ENCODE measurements at regions not wholly inside any gene's neighbourhood (a gene's known extent, or its start where the extent isn't known, plus 50 kb on each side); places are given as distances from the start of the nearest gene placed in this dataset.

DNA sequence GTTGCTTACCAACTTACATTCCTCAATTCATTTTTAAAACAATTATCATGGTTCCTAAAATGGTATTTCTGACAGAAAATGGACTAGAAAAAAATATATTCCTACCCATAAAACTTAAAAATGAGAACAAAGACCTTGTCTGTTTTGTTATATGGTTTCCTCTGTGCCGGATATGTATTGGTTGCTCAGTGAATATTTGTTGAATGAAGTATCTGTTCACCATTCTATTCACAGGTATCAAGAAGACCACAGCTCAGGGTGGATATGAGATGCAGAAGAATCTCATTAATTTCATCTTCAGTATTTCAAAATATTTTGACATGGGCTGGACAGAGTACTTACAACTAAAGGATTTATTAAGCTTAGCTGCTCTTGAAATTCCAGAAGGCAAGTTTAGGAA, 58.1 kb downstream of the TUSC7 start:
- DNase-seq, result no peak

DNA sequence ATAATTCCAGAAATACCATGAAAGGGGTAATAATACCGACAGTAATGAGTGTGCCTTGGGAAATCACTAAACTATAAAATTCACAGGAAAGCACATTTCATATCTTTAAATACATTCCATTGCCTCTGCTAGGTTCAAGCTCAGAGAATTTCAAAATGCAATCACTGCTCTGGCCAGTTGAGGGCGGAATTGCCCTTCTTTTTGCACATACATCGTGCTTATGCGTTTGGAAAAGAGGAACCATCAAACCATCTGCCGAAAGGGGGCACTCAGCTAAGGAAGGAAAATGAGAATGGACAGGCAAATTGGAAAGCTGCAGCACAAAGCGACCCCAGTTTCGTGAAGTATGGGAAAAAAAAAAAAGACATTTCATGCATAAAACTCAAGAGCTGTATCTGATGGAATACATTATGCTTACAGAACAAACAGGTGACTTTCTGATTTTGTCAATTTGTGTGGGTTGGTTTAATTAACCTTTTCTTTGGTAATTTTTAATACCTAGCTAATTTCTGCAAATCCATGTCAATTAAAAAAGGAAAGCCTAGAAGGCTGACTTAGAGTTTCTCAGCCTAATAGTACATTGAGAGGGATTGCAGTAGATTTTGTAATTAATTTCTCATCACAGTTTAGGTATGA, 61.4 kb downstream of the TUSC7 start:
- DNase-seq, result peak in 51 of 56 donors; percentile 8 to 92 (median 57)

DNA sequence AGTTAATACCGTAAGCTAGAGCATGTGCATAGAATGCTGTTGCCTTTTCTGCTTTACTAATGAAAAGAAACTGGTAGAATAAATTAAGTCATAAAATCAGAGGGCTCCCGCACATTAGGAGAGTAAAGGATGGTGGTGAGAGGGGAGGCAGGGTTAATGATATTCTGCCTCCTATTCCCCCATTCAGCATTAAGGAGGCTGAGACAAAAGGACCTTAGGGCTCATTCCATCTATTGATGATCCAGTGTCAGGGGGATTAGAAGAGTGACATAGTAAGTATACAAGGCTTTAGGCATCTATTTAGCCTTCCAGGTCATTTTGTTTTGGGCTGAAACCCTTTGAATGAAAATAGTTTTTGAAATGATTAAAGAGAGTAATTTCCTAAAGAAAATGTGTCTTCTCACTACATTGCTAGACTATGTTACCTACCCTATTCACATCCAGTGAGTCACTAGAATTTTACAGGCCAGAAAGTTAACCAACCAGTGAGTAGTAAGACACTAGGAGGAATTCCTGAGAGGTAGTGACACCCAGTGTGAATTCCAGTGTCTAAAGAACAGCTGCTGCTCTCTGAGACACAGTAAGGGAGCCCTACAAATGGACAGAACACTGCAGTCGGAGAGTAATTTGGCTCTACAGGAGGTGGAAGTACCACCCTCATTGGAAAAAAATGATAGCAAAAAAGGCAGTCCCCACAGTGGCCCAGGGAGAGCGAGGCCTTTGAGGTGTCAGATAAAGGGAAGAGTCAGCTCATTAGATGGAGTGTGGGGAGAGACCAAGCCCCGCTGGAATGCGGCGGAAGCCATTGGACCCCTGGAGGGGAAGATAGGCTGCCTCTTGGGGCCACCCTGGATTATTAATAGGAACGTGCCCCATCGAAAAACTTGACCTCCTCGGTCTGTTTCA, 67.6 kb downstream of the TUSC7 start:
- DNase-seq, result no peak

DNA sequence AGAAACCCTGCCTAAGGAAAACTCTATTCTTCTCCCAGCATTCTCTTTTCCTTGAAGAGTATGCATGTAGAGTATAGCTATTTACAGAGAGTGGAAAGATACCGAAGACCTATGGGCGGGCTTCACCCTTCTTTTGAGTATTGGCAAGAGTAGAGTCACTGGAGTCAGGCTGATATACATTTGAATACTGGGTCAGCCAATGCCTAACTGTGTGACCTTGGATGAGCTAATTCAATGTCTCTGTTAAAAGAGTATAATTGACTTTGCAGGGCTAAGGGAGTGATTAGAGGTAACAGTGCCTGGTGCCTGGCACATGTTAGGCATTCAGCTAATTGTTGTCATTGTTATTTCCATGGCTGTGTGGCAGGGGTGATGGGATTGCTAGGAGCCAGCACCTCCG, 75.6 kb downstream of the TUSC7 start:
- DNase-seq, result no peak

DNA sequence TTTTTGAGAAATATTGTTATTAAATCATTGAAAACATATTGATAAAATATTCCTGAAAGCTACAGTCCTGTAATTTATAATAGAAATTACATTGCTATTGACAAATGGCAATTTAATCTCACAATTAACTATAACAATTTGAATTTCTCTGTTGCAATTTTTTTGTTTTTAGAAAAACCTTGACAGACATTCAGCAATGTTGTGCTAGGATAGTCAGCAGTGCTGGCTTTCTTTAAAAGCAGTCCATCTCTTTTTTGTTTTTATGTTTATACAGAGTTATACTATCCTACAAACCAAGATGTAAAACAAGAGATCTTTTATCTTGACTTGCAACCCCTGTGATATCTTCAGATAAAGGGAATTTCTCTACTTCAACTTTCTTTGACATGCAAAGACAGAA, 93.1 kb downstream of the TUSC7 start:
- no peak for DNase-seq

DNA sequence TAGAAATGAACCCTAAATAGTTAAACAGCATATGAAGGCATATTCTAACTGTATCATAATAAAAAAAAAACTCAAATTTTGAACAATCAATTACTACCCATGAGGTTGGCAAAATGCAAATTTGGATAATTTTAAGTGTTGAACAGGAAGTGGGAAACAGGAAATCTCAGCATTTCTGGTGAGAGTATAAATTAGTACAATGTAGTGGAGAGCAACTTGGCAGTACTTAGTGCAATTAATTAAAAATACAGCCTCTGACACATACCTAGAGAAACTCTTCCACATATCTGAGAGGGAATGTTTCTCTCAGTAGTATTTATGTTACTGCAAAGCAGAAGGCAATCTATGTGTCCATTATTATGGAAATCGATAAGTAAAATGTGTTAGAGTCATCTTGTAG, 96.8 kb downstream of the TUSC7 start:
- DNase-seq, result no peak

DNA sequence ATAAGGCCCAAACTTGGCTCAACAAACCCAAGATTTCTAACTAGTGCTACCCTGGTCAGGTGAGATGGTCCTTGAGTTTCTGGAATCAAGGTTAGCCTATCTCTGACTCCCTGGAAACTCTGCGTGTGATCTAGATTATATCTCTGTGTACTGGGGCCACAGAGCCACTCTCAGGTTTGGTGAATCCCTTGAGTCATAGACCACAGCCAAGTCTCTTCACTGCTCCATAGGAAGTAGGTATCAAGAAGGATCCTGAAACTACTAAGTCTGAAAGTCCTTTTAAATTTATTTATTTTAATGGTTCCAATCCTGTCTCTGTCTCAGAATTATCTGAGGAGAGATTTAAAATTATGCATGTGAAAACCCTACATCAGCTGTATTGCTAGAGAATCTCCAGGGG, 99.1 kb downstream of the TUSC7 start:
- no peak for DNase-seq

DNA sequence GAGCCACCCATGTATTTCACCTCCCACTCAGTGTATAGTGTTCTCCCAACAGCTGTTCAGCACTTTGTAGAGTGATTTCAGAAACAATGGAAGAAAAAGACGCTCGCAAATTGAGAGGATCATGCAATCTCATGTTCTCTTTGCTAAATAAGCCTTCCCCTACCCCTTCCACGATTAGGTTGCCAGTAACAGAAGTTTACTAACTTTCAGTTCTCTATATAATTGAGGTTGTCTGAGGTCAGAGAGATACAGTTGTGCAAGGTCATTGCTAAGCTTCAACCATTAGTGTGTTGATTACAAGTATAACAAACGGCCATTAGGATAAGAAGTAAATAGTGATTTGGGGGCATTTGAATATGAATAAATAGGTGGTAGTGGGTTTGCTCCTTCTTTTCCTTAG, 99.6 kb downstream of the TUSC7 start:
- DNase-seq, result no peak

DNA sequence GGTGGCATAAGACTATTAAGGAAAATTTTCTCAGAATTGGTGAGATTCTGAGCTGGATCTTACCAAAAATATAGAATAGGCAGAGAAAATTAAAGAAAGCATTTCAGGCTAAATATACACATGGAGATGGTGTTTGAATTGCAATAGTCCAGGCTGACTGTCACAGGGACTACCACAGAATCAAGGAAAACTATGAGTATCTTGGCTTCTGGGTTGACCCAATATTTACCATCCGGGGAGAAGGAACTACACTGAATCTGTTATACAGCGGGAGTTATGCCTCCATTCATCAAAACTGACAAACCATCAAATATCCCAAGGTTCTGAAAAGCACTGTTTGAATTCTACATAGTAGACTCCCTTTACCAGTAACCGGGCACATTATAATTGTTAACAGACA, 102.2 kb downstream of the TUSC7 start:
- DNase-seq, result no peak

DNA sequence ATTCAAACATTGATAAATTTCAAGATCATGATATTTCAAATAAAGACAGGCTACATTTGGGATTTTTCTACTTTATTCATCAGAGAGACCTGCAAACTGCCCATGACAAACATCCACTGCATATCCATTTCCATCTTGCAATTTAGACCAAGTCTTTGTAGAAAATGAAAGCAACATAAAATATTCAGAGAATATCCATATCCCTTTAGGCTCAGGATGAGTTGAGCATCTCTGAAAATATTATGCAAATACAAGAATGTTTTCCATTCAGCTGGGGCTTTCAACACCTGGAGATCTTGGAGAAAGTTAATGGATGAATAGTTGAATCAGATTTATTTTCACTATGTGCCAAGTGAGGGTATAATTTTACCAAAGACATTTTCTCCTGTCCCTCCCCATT, 103.4 kb downstream of the TUSC7 start:
- no peak for DNase-seq

DNA sequence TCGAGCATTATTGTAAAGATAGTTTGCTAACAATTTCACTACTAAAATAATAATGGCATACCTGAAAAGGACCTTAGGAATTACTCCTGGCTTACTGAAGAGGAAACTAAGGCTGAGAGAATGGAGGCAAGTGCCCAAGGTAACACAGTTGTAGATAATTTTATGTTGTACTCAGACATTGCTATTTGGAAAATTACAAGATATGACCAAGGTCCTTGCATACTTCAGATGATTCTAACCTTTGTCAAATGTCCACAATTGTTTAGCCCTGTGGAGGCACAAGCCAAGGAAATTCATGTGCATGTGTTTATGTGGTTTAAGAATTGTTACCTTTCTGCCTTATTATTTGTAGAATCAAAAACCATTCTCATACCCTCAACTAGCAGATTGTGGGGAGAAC, 105.7 kb downstream of the TUSC7 start:
- no peak for DNase-seq

DNA sequence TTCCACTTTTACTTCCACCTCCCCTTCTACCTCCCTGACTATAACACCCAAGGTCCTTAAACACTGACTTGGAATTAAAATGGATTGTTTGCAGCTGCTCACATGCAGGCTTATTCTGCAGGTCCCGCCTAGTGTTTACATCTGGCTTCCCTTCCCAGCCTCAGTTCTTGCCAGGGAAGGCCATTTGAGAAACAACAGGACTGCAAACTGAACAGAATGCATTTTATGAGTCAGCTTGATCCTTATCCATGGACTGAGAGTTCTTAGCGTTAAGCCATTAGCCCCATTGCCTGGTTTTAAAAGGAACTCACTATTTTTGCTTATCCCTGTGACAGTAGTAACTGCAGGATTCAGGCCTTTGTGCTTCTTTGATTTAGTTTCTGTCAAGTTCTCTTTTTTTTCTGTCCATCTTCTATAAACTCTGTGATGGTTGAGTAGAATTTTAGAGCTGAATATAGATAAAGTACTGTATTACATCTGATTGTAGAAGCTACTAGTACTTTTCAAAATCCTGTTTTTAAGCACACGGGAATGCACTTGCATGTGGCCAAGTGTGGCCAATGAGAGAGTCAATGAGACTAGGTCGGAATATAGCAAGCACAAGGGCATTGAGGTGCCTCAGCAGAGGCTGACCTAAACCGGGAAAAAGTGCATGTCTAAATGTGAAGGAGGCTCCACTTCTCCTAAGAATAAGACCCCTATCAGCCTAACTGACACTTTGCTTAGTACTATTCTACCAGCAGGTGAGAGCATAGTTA, 106.4 kb downstream of the TUSC7 start:
- peak in 2 of 56 donors; percentile 1 to 5 for DNase-seq

DNA sequence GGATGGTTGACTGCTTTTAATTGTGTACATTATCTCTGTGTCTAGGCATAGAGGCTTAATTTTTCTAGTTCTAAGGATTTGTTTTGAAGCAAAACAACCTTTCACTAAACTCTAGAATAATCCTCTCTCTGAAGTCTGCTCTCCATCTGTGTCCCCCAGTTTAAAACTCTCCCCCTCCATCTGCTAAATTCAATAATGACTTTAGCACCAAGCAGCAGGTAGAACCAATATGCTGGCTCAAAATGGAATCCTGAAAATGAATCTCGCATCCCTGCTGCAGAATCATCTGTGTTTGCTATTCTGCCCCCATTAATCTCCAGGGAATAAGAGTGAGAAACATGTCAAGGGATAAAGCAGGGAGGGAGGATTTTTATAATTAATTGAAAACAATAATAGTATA, 111.8 kb downstream of the TUSC7 start:
- no peak for DNase-seq

DNA sequence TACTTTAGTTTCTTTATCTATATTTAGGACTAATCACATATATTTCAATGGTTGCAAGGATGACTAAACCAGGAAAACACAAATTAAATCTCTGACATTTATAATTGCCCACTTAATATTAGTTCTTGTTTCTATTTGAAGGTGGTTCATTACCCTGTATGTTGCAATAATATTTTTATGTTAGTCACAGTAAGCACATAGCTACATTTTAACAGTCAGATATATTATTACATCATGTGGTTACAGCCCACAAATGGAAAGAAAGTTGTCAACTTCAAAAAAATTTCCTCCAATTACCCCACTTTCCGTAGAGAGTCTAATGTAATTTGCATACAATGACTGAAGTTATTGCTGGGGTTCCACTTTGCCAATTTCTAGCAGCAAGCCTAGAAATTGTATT, 114.6 kb downstream of the TUSC7 start:
- no peak for DNase-seq

DNA sequence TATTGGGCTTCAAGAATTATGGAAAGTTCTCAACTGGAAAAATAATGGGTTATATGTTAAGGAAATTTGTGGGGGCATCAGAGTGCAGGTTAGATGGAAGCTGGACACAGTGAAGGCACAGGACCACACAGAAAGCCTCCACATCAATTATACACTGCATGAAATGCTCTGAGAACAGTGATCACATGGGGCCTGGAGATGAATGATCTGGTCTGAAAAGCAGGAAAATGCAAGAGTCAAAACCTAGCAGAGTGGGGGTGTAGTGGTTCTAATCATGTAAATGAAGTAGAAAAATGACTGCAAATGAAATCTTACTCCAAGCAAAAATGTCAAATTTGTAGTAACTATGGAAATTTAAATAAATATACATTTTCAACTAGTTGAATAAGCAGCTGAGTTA, 123.6 kb downstream of the TUSC7 start:
- DNase-seq, result no peak

DNA sequence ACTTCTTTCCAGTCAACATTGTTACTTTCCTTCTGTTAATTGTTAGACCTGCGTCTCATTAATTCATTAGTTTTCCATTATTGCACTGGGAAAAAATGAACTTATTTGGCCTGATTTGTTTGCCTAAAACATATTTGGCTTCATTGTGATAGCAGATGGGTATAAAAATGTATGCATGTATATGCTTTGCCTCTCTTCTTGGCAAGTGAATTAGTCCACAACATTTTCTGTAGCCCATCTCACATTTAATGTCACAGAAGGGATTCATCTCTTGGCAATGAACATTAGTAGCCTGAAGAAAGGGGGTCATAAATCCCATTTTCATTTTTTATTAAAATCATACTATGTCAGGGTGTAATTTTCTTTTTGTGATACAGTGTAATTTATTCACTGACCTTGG, 125.2 kb downstream of the TUSC7 start:
- no peak for DNase-seq

DNA sequence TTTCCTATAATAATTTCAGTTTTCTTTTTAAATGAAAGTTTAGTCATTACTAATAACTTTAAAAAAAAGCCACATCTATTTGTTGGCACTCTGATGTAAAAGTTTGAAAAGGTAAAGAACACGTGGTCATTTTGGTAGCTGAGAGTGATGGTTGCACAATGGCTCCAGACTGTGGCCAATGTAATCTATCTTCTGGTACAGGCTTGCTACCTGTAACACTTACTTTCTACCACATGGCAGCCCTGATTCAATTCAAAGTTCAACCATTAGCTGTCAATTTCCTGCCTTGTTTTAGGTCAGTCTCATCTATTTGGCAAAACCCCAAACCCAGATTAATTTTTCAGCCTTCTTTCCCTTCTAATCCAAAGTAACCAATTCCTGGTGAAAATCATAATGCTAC, 126.1 kb downstream of the TUSC7 start:
- no peak for DNase-seq

DNA sequence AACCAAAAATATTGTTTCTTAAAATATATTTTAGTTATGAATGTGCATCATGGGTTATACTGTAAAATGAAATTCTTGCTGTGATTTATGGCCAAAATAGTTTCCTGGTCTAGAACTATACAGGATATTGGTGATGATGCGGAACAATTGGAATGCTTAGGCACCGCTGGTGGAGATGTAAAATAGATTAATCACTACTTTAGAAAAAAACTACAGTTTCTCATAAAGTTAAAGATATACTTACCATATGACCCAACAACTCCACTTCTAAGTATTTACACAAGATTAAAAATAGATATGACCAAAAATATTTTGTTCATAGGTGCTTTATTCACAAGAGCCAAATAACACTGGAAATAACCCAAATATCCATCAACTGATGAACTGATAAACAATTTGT, 126.7 kb downstream of the TUSC7 start:
- no peak for DNase-seq

DNA sequence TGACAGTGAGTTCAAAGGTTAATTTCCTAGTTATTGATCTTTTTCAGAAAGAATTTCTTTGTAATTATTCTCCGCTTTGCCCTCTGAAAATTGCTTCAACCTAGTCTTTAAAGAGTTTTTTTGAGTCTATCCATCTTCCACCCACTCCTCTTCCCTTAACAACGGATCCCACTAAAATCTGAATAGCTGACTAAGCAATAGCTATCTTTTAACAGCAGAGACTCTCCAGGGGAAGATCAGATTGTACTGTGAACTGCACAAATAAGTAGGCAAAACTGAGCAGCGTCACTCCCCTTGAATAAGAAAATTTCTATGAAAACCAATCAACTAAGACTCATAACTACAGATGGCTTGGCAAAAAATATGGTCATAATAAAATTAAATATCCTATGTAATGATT, 127.9 kb downstream of the TUSC7 start:
- no peak for DNase-seq

DNA sequence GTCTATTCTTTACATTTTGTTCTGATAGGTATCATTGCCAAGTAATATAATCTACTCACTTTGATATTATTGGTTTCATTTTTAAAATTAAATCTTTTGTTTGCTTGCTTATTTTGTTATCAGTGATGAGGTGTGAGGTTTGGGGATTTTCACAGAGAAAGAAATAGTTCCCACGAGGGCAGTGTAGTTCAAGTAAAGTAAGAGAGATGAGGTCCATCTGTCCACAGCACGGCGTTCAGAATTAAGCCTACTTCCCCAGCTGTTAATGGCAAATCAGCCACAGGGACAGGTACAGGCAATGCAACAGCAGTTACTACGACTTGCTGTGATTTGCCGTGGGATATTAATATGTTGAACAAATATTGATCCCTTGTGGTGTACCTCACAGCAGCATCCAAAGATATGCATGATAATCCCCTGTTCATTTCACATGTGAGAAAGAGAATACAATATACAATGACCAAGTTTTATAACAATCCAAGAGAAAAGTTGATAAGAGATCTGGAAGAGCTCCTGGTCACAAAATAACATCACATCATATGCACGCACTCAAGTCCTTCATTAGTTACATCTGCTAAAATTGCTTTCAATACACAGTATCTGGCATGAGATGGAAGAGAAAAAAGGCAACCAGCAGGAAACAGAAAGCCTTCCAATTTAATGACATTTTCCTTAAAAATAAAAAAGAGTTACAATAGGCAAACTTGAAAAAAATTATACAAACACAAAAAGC, 131.6 kb downstream of the TUSC7 start:
- no peak for DNase-seq

DNA sequence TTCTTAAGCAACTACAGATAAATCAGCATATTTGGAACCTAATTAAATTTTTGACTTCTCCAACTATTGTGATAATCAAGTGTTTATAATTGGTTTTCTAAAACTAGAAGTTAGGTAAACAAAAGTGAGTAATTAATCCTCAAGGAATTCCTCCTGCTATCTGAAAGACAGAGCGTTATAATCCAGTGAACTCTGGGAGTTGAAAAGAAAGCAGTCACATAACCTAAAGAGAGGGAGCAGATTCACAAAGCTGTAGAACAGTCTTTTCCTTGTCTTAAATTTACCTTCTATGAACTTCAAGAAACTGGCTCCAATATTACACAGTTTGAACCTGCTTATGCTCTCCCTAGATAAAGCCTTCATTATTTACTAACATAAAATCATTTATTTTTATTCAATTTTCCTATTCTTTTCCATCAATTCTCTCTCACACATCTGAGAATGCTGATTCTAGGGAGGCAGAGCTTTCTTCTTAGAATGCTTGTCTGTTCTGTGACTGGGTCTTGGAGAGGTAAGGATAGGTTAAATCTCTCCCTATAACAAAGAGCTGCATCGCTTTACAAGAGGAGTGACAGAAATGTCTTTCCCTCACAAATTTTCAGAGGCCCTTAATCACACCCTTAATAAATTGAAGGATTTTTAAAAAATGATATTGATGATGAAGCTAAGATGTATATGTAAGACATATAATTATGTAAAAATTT, 132.8 kb downstream of the TUSC7 start:
- no peak for DNase-seq
